Heart left ventricle (tissue), 13 donors: ENCODE measurements at regions not wholly inside any gene's neighbourhood (a gene's known extent, or its start where the extent isn't known, plus 50 kb on each side); places are given as distances from the start of the nearest gene placed in this dataset.

Source experiments
- CTCF ChIP-seq, 12 donors: fragments of 200-600 bp; sonication (generic) in 4 of 12; IDR thresholded peaks; one replicate each; pipeline versions ENCODE4 v1.5.0 to v1.8.0; 2018 to 2022; ENCODE audit warnings: antibody characterized with exemption in 12 of 12, mild to moderate bottlenecking in 5 of 12
- POLR2A ChIP-seq, 2 donors: fragments of 450-650 bp; IDR thresholded peaks; one replicate each; pipeline ENCODE4 v1.6.1; 2017; ENCODE audit warnings: antibody characterized with exemption in 2 of 2, mild to moderate bottlenecking in 2 of 2, moderate library complexity in 2 of 2
- donor health status: ischemic (EF 13 %, LVEDD 7.1; RV severe dilation, severe dysfunction).
- donor health status: DM: no; HTN: yes; CAD: no.
- donor health status: DM: no; HTN: no; CAD: no.
- donor health status: ischemic (EF 25% LVEDD 6.9; RV normal size, moderate dysfunction).
- donor health status: ischemic (EF 25% LVEDD 5.7; RV mildly dilated, moderate dysfunction).
- donor health status: ischemic (EF 35%, LVEDD 5.7; RV mildly dilated, moderate dysfunction).
- donor health status: nonischemic (EF 11% LVEDD 7.7; RV severe dilation, severe dysfunction).
- donor health status: DM: yes; HTN: yes; CAD: no.
- donor health status: PGD.
- donor health status: ischemic (EF 29% LVEDD 5.4; RV normal size, mild dysfunction).
- donor health status: nonischemic (EF 23%, LVEDD 6.1; RV moderate dilation, normal function).

GRCh38 chr6:160917572-160917971 is 74.0 kb upstream of the MAP3K4 start:
- TF ChIP-seq CTCF (IDR thresholded peaks at IDR 0.05), result no peak
- TF ChIP-seq POLR2A (IDR thresholded peaks at IDR 0.05), result no peak
